ENCODE measurements at regions not wholly inside any gene's neighbourhood (a gene's known extent, or its start where the extent isn't known, plus 50 kb on each side); places are given as distances from the start of the nearest gene placed in this dataset.

DNA sequence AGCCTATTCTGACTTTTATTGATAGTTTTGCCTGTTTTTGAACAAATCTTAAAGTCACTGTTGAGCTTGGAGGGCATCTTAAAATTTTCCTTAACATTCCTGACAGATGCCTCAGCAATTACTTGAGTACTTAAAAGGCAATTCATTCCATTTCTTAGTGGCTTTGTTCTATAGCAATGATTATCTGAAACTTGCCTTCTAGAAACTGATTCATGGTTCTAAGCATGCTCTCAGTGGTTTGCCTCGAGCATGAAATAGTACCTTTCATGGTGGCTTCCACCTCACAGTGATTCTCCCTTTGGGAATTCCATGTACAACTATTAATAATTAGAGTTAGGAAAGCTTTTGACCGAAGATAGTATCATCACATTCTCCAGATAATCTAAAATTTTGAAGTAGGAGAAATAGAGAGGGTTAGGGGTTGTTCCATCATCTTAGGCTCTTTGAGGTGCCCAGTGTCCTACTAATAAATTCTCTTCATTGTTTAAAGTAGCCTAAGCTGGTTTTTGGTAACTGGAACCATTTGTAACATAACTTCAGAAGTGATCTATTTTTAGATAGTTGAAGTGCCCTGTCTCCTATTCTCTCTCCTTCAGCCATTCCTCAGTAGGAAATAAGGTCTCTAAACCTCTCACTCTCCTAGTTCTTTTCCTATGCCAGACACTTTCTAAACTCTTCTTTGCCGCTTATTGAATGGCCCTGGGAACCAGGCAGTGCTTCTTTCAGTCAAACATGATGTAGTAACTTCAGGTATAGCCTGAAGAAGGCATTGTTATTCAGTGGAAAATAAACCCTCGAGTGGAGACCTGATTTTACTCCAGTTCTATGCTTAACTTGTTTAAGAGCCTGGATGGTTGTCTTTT is 156.1 kb downstream of the HAUS1 start:
- in situ Hi-C loops (cut with HindIII; ENCODE audit: low pct_unique_long_range_greater_than_20kb, low sequenced_read_pairs): no loop called here
- no peak for DNase-seq (ENCODE audit: low read depth)

GRCh38 chr18:46260879-46261143 is 156.6 kb downstream of the HAUS1 start:
- in situ Hi-C loops (cut with HindIII; ENCODE audit: low pct_unique_long_range_greater_than_20kb, low sequenced_read_pairs): no loop called here

GRCh38 chr18:46261799-46262198 is 157.6 kb downstream of the HAUS1 start:
- in situ Hi-C loops (cut with HindIII; ENCODE audit: low pct_unique_long_range_greater_than_20kb, low sequenced_read_pairs): no loop called here
- no peak for DNase-seq (ENCODE audit: low read depth)

More at GRCh38 chr18:46260879-46261143, 156.6 kb downstream of the HAUS1 start:
- no peak for DNase-seq (ENCODE audit: low read depth)

- DNase-seq (ENCODE audit: low read depth): no peak
- in situ Hi-C loops (cut with HindIII; ENCODE audit: low pct_unique_long_range_greater_than_20kb, low sequenced_read_pairs): no loop called here
These were observed 158.7 kb downstream of the HAUS1 start for GRCh38 chr18:46262856-46263255.

DNA sequence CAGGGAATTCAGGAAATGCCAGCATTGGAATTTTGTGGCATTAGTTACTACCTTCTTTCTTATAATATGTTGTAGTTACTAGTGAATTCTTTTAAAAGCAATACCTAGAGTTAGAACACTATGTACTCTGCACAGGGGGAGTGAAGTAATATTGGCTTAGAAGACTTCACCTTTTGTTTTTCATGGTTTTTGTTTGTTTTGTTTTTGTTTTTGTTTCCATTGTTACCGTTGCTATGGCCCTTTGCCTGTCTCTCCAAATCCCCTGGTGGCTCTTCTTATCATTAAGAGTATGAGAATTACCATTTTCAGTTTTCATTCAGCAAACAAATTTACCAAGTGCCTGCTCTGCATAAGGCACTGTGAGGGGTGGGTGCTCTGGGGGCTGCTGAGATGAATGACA is 160.1 kb downstream of the HAUS1 start:
- DNase-seq (ENCODE audit: low read depth): no peak
- in situ Hi-C loops (cut with HindIII; ENCODE audit: low pct_unique_long_range_greater_than_20kb, low sequenced_read_pairs): no loop called here

- in situ Hi-C loops (cut with HindIII; ENCODE audit: low pct_unique_long_range_greater_than_20kb, low sequenced_read_pairs): no loop called here
- DNase-seq (ENCODE audit: low read depth): no peak
These were observed 161.3 kb downstream of the HAUS1 start for GRCh38 chr18:46265196-46266156.

GRCh38 chr18:46266473-46266872 is 162.3 kb downstream of the HAUS1 start:
- in situ Hi-C loops (cut with HindIII; ENCODE audit: low pct_unique_long_range_greater_than_20kb, low sequenced_read_pairs): no loop called here
- DNase-seq (ENCODE audit: low read depth): no peak

GRCh38 chr18:46268671-46269070 is 164.5 kb downstream of the HAUS1 start:
- in situ Hi-C loops (cut with HindIII; ENCODE audit: low pct_unique_long_range_greater_than_20kb, low sequenced_read_pairs): no loop called here

DNA sequence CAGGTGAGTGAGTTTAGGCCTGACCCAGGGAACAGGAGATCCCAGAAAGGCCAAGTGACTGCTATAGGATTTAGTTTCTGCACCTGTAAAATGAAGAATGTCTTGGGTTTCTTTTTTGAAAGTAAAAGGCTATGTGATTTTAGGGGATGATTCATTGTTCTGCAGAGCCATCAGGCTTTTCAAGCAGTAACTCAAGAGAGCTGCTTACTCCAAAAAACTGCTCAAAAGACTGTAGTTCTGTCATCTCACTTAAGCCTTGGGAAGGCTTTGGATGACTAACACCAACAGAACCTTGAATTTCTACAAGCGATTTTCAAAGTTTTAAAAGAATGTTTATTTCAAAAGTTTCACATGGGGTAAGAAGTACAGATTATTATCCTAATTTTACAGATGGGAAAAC is 165.1 kb downstream of the HAUS1 start:
- no peak for DNase-seq (ENCODE audit: low read depth)
- in situ Hi-C loops (cut with HindIII; ENCODE audit: low pct_unique_long_range_greater_than_20kb, low sequenced_read_pairs): no loop called here

More at GRCh38 chr18:46268671-46269070, 164.5 kb downstream of the HAUS1 start:
- DNase-seq (ENCODE audit: low read depth): no peak

DNA sequence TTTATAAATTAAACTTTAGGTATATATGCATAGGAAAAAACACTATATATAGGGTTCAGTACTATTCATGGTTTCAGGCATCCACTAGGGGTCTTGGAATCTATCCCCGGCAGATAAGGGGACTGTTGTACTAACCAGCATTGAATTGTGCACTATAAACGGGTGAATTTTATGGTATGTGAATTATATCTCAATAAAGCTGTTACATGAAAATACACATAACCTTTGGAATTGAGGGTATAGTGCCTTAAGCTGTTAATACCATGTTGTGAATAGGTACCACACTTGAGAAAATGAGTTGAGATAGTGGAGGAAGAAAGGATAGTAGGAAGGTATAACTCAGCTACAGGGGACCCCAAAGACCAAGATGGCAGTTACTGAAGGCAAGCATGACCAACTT is 167.3 kb downstream of the HAUS1 start:
- in situ Hi-C loops (cut with HindIII; ENCODE audit: low pct_unique_long_range_greater_than_20kb, low sequenced_read_pairs): no loop called here
- DNase-seq (ENCODE audit: low read depth): no peak

- no peak for DNase-seq (ENCODE audit: low read depth)
These were observed 169.7 kb downstream of the HAUS1 start for GRCh38 chr18:46273861-46274260.

GRCh38 chr18:46274266-46274665 is 170.1 kb downstream of the HAUS1 start:
- DNase-seq (ENCODE audit: low read depth): no peak
- in situ Hi-C loops (cut with HindIII; ENCODE audit: low pct_unique_long_range_greater_than_20kb, low sequenced_read_pairs): no loop called here

More at GRCh38 chr18:46273861-46274260, 169.7 kb downstream of the HAUS1 start:
- in situ Hi-C loops (cut with HindIII; ENCODE audit: low pct_unique_long_range_greater_than_20kb, low sequenced_read_pairs): no loop called here

GRCh38 chr18:46275370-46275769 is 171.2 kb downstream of the HAUS1 start:
- in situ Hi-C loops (cut with HindIII; ENCODE audit: low pct_unique_long_range_greater_than_20kb, low sequenced_read_pairs): no loop called here
- DNase-seq (ENCODE audit: low read depth): no peak

DNA sequence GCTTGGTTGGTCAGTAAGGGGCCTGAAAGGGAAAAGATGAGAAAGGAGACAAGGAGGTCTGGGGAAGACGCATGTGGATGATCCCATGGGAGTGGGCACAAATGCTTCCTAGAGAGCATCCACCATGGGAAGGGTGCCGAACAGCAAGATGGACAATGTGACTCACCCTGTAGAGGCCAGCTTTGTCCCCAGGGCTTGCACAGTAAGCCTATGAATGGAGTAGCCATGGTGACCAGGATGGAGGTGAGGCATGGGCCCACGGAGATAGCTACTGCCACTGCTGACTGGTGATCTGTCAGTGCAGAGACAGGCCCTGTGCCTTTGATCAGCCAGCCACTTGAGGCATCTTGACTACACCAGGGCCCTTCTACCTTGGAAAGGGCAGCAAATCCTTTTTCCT is 172.6 kb downstream of the HAUS1 start:
- no peak for DNase-seq (ENCODE audit: low read depth)

GRCh38 chr18:46278481-46279465 is 174.6 kb downstream of the HAUS1 start:
- in situ Hi-C loops (cut with HindIII; ENCODE audit: low pct_unique_long_range_greater_than_20kb, low sequenced_read_pairs): no loop called here
- no peak for DNase-seq (ENCODE audit: low read depth)

More for the DNA sequence above, 172.6 kb downstream of the HAUS1 start:
- in situ Hi-C loops (cut with HindIII; ENCODE audit: low pct_unique_long_range_greater_than_20kb, low sequenced_read_pairs): no loop called here

- in situ Hi-C loops (cut with HindIII; ENCODE audit: low pct_unique_long_range_greater_than_20kb, low sequenced_read_pairs): no loop called here
- DNase-seq (ENCODE audit: low read depth): no peak
These were observed 175.5 kb downstream of the HAUS1 start for GRCh38 chr18:46279673-46280072.

DNA sequence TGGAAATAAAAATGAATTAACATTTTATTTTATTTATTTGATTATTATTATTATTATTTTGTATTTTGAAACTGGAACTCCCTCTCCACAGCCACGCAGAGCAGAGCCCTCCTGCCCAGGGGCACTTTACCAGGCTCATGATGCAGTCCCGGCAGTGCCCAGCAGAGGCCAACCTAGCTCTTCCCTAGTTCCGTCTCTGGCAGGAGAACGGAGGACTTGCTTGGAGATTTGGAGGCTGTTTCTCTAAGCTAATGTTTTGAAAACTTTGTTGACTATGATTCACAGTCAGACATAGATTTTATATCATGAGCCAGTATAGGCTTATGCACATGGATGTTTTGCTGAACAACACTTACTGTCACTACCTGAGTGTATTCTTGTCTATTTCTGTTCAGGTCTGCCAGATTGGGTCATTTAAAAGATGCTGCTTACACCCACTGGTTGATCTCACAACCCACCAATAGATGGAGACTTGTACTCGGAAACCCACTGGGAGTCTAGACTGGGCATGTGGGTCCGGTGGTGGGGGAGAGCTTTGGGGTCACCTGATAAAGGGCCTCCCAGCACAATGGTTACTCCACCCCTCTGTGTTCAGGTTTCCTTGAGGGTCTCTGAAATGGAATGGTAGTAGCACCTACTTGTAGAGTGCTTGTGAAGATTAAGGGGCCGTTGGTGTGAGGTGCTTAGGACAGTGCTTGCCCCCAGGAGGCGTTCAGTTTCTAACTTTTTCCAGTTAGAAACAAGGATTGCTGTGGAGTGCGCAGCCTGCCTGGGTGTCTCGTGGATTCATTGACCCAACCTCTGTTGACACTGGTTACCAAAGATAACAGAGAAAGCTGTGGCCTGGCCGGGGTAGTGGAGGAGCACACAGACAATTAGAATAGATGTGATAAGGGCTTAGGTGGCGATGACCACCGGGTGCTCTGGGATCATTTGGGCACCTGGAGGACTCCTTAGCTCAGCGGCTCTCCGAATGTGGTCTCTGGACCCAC is 177.3 kb downstream of the HAUS1 start:
- peak; percentile 61 for DNase-seq (ENCODE audit: low read depth)
- in situ Hi-C loops (cut with HindIII; ENCODE audit: low pct_unique_long_range_greater_than_20kb, low sequenced_read_pairs): no loop called here
